GM23338 (cell line): ENCODE measurements at regions not wholly inside any gene's neighbourhood (a gene's known extent, or its start where the extent isn't known, plus 50 kb on each side); places are given as distances from the start of the nearest gene placed in this dataset.

ENCODE experiments used
- ATAC-seq: fragments of 200-7000 bp; cut with Tn5 transposase; 3 replicates; pipeline ENCODE4 v1.9.1; 2020
- DNase-seq: peaks from one replicate; pipeline ENCODE4 v3.0.0-alpha.2; 2015; ENCODE audit warnings: low spot score
- H2AFZ ChIP-seq: fragments of 200-600 bp; sonication (generic); 2 replicates; pipeline ENCODE4 v1.8.0; 2016; ENCODE audit warnings: antibody characterized with exemption, mild to moderate bottlenecking, moderate library complexity
- H3F3A ChIP-seq: fragments of 200-600 bp; sonication (generic); replicated peaks from 2 replicates; pipeline ENCODE4 v1.8.0; 2017; ENCODE audit warnings: antibody characterized with exemption, mixed run types, low read depth
- H3K27ac ChIP-seq: fragments of 200-600 bp; sonication (generic); 2 replicates; pipeline ENCODE4 v1.6.1; 2016; ENCODE audit warnings: low read depth
- H3K27me3 ChIP-seq: fragments of 200-600 bp; sonication (generic); 2 replicates; pipeline ENCODE4 v1.8.0; 2016; ENCODE audit warnings: mild to moderate bottlenecking, mixed run types, moderate library complexity; ENCODE audit not compliant: insufficient read depth
- H3K36me3 ChIP-seq: fragments of 200-600 bp; sonication (generic); 2 replicates; pipeline ENCODE4 v1.8.0; 2016; ENCODE audit warnings: mild to moderate bottlenecking; ENCODE audit not compliant: insufficient read depth
- H3K4me1 ChIP-seq: fragments of 200-600 bp; sonication (generic); 2 replicates; pipeline ENCODE4 v1.8.0; 2016; ENCODE audit warnings: mild to moderate bottlenecking, moderate library complexity; ENCODE audit not compliant: insufficient read depth
- H3K4me2 ChIP-seq: fragments of 200-600 bp; sonication (generic); 2 replicates; pipeline ENCODE4 v1.7.1; 2017; ENCODE audit warnings: mixed run types
- H3K4me3 ChIP-seq: fragments of 200-600 bp; sonication (generic); 2 replicates; pipeline ENCODE4 v1.6.1; 2016; ENCODE audit warnings: mixed run types
- H3K79me2 ChIP-seq: fragments of 200-600 bp; sonication (generic); replicated peaks from 2 replicates; pipeline ENCODE4 v1.8.0; 2017; ENCODE audit warnings: mild to moderate bottlenecking; ENCODE audit not compliant: insufficient read depth
- H3K9me2 ChIP-seq: fragments of 200-600 bp; sonication (generic); 2 replicates; pipeline ENCODE4 v1.8.0; 2017; ENCODE audit not compliant: insufficient read depth
- H4K20me1 ChIP-seq: fragments of 200-600 bp; sonication (generic); replicated peaks from 2 replicates; pipeline ENCODE4 v1.8.0; 2017; ENCODE audit warnings: mild to moderate bottlenecking; ENCODE audit not compliant: insufficient read depth
- H3K27ac Mint-ChIP-seq: 2 replicates; pipeline ENCODE4 v1.8.0; 2020; ENCODE audit warnings: inconsistent platforms, mild to moderate bottlenecking, moderate library complexity, mixed read lengths
- H3K27me3 Mint-ChIP-seq: 3 replicates; pipeline ENCODE4 v1.8.0; 2022; ENCODE audit warnings: low read depth, mild to moderate bottlenecking, moderate library complexity, mixed read lengths, inconsistent platforms; ENCODE audit not compliant: insufficient read depth, poor library complexity
- H3K36me3 Mint-ChIP-seq: 3 replicates; pipeline ENCODE4 v1.8.0; 2021; ENCODE audit warnings: low read depth, mild to moderate bottlenecking, inconsistent platforms, moderate library complexity, mixed read lengths
- H3K4me1 Mint-ChIP-seq: 3 replicates; pipeline ENCODE4 v1.8.0; 2020; ENCODE audit warnings: mild to moderate bottlenecking, inconsistent platforms, mixed read lengths
- H3K4me3 Mint-ChIP-seq: 3 replicates; pipeline ENCODE4 v1.8.0; 2021; ENCODE audit warnings: moderate library complexity, mild to moderate bottlenecking, inconsistent platforms, mixed read lengths
- H3K9me3 Mint-ChIP-seq: 3 replicates; pipeline ENCODE4 v1.8.0; 2020; ENCODE audit warnings: moderate library complexity, mild to moderate bottlenecking, inconsistent platforms, mixed read lengths
- EZH2phosphoT487 ChIP-seq: fragments of 200-600 bp; sonication (generic); IDR thresholded peaks from one replicate; pipeline ENCODE4 v1.8.1; 2018; ENCODE audit warnings: antibody characterized with exemption; ENCODE audit not compliant: unreplicated experiment
- NANOG ChIP-seq: IDR thresholded peaks from 2 replicates; pipeline ENCODE4 v1.6.1; 2016; ENCODE audit warnings: antibody characterized with exemption, borderline replicate concordance
- TF ChIP-seq, protein P1 (sequence below): fragments of 250-450 bp; sonication (Bioruptor Pico); IDR thresholded peaks from 2 replicates; pipeline ENCODE4 v1.5.0; 2020; ENCODE audit warnings: mild to moderate bottlenecking, moderate library complexity

DNA sequence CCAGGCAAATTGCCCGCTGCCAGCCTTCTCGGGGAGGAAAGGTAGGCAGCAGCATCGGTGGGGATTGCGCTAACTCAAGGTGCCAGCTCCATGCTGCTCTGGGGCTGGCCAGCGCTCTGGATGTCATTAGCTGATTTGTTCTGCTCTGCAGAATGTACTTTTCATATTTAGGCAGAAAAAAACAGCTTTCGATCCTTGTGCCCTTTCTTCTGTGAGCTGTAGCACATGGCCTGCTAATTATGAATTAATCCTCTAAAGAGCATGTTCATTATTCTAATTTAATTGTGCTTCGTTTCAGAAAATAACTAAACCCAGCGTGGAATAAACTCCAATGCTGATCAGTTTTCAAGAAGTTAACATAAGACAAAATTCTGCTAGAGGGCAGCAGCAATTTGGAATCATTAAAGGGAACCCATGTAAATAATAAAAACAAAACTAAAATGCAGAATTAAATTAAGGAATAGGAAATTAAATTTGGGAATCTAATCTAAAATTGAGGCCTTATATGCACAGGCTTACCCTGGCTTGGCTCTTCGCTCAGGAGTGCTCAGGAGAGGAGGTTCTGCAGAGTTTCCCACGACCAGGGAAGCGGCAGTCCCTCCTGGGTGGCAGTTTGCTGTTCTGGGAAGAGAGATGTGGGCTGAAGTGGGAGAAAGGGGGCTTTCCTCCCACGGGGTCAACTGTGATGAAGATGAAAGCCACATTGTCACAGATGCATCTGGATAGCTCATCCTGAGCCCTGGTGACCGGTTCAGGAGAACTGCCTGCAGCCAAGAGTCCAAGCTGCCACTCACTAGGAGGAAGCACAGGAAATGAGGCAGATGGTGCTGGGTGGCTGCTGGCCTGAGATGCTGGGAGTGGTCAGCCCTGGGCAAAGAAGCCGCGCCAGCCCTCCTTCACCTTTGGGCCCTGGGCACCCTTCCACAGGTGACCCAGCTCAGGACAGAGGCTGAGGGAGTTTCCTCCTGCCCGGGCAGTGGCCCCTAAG, 93.2 kb upstream of the PKDCC start:
- ATAC-seq = no peak
- no peak overlapping the region for H3K4me3 ChIP-seq
- Mint-ChIP-seq H3K4me1 (peaks cover 16% of the 10 kb centered on the region), H3K4me3 (no peak overlapping the region), H3K27ac (no peak overlapping the region), H3K9me3 (no peaks in the 10 kb centered on the region), H3K36me3 (no peaks in the 10 kb centered on the region), H3K27me3 (peaks cover 3% of the 10 kb centered on the region)
- H3K4me1 ChIP-seq = peaks cover 19% of the 10 kb centered on the region
- H3K9me2 ChIP-seq = no peaks in the 10 kb centered on the region
- H3K36me3 ChIP-seq = no peaks in the 10 kb centered on the region
- no peaks in the 10 kb centered on the region for H3K79me2 ChIP-seq
- TF ChIP-seq NANOG = no peak
- no peak for TF ChIP-seq EZH2phosphoT487
- TF ChIP-seq, protein P1, sequence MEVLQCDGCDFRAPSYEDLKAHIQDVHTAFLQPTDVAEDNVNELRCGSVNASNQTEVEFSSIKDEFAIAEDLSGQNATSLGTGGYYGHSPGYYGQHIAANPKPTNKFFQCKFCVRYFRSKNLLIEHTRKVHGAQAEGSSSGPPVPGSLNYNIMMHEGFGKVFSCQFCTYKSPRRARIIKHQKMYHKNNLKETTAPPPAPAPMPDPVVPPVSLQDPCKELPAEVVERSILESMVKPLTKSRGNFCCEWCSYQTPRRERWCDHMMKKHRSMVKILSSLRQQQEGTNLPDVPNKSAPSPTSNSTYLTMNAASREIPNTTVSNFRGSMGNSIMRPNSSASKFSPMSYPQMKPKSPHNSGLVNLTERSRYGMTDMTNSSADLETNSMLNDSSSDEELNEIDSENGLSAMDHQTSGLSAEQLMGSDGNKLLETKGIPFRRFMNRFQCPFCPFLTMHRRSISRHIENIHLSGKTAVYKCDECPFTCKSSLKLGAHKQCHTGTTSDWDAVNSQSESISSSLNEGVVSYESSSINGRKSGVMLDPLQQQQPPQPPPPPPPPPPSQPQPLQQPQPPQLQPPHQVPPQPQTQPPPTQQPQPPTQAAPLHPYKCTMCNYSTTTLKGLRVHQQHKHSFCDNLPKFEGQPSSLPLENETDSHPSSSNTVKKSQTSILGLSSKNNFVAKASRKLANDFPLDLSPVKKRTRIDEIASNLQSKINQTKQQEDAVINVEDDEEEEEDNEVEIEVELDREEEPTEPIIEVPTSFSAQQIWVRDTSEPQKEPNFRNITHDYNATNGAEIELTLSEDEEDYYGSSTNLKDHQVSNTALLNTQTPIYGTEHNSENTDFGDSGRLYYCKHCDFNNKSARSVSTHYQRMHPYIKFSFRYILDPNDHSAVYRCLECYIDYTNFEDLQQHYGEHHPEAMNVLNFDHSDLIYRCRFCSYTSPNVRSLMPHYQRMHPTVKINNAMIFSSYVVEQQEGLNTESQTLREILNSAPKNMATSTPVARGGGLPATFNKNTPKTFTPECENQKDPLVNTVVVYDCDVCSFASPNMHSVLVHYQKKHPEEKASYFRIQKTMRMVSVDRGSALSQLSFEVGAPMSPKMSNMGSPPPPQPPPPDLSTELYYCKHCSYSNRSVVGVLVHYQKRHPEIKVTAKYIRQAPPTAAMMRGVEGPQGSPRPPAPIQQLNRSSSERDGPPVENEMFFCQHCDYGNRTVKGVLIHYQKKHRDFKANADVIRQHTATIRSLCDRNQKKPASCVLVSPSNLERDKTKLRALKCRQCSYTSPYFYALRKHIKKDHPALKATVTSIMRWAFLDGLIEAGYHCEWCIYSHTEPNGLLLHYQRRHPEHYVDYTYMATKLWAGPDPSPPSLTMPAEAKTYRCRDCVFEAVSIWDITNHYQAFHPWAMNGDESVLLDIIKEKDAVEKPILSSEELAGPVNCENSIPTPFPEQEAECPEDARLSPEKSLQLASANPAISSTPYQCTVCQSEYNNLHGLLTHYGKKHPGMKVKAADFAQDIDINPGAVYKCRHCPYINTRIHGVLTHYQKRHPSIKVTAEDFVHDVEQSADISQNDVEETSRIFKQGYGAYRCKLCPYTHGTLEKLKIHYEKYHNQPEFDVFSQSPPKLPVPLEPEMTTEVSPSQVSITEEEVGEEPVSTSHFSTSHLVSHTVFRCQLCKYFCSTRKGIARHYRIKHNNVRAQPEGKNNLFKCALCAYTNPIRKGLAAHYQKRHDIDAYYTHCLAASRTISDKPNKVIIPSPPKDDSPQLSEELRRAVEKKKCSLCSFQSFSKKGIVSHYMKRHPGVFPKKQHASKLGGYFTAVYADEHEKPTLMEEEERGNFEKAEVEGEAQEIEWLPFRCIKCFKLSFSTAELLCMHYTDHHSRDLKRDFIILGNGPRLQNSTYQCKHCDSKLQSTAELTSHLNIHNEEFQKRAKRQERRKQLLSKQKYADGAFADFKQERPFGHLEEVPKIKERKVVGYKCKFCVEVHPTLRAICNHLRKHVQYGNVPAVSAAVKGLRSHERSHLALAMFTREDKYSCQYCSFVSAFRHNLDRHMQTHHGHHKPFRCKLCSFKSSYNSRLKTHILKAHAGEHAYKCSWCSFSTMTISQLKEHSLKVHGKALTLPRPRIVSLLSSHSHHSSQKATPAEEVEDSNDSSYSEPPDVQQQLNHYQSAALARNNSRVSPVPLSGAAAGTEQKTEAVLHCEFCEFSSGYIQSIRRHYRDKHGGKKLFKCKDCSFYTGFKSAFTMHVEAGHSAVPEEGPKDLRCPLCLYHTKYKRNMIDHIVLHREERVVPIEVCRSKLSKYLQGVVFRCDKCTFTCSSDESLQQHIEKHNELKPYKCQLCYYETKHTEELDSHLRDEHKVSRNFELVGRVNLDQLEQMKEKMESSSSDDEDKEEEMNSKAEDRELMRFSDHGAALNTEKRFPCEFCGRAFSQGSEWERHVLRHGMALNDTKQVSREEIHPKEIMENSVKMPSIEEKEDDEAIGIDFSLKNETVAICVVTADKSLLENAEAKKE = no peak
- H2AFZ ChIP-seq = peak overlapping the region; percentile 63; the same call in 1 of the 2 replicates
- H3K27ac ChIP-seq = no peak overlapping the region
- H3K27me3 ChIP-seq = no peaks in the 10 kb centered on the region
- H3F3A ChIP-seq = peaks cover 3% of the 10 kb centered on the region; the same call in 1 of the 2 replicates
- H3K4me2 ChIP-seq = no peak overlapping the region
- no peaks in the 10 kb centered on the region for H4K20me1 ChIP-seq
- no peak for DNase-seq
